AG08396 (cell line): ENCODE measurements at regions not wholly inside any gene's neighbourhood (a gene's known extent, or its start where the extent isn't known, plus 50 kb on each side); places are given as distances from the start of the nearest gene placed in this dataset.

Experiments used
- DNase-seq: peaks from one replicate; pipeline ENCODE4 v3.0.0; 2012; ENCODE audit warnings: low spot score, mixed read lengths

DNA sequence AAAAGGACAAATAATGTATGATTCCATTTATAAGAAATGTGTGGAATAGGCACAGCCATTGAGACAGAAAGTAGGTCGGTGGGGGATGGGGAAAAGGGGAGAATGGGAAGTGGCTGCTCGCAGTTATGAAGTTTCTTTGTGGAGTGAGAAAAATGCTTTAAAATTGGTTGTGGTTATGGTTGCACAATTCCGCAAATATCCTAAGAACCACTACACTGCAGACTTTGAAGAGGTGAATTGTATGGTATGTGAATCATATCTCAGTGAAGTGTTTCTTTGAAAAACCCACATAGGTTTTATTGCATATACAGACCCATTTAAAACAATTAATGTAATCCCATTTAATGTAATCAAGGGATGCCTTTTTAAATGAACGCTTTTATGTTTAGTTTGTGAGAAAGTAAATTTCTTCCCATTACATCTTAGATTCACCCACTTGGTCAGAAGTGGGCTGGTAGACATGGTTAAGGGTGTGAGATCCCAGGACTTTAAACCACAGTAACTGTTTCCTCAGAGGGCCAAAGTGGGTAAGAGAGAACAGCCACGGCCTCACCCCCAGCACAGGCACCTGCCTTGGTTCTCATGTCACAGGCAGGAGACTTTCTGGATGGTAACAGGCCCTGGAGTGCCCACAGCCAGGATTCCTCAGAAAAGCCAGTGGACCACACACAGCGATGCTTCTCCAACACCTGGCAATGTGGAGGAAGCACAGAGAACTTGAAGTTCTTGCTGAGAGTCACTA lies 119.3 kb upstream of the GJB6 start:
- no peak for DNase-seq

- no peak for DNase-seq
Measured at GRCh38 chr13:20350819-20351218, 118.7 kb upstream of the GJB6 start.

DNA sequence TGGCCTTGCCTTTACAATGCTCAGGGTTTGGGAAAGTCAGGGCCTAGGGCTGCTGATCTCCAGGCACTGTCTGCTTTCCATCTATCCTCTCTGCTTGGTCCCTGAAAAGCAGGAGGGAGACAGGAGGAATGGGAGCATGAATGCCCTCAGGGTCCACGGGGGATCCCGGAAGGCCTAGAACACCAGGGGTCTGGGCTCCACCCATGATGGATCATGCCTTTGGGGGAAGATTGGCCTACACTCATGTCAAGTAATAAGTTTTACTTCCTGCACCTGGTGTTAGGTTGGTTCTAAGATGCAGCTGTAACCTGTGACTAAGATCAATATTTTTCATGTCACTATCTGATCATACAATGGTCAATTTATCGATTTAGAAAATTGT lies 118.3 kb upstream of the GJB6 start:
- DNase-seq = no peak

GRCh38 chr13:20349564-20350381 lies 117.7 kb upstream of the GJB6 start:
- no peak for DNase-seq

DNA sequence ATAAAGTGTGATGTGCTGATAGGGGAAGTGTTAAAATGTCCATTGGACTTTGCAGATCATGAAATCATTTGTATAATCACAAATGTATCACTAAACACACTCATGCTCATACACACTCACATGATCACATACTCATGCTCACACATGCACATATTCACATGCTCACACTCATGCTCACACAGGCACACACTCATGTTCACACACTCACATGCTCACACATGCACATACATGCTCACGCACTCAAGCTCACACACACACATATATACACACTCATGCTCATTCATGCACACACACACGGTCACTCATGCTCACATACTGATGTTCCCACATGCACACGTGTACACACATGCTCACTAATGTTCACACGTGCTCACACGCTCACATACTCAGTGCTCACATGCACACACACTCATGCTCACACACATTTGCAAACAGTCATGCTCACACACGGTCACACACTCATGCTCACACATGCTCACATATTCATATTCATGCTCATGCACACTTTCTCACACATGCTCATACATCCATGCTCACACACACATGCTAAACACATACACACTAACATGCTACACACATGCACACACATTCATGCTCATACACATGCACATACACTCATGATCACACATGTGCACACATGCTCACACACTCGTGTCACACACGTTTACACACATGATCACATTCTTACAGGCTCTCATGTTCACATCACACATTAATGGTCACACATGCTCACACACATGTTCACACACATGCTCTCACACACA lies 116.7 kb upstream of the GJB6 start:
- DNase-seq = no peak

GRCh38 chr13:20348018-20348417 lies 115.9 kb upstream of the GJB6 start:
- no peak for DNase-seq

GRCh38 chr13:20344836-20345490 lies 112.8 kb upstream of the GJB6 start:
- no peak for DNase-seq

DNA sequence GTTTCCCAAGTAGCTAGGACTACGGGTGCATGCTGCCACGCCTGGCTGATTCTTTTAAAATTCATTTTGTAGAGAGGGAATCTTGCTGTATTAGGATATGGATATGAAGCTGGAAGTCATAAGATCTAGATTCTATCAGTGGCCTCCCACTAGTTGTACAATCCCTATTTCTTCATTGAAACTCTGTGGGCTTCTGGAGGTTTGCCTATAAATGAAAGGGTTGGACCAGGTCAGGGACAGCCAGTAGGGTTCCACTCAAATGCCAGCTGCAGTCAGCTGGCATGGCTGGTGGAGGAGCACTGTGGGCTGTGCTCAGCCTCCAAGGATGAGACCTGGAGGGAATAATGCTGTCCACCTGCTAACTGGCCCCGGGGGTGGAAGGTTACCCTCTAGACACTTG lies 110.2 kb upstream of the GJB6 start:
- DNase-seq = no peak

DNA sequence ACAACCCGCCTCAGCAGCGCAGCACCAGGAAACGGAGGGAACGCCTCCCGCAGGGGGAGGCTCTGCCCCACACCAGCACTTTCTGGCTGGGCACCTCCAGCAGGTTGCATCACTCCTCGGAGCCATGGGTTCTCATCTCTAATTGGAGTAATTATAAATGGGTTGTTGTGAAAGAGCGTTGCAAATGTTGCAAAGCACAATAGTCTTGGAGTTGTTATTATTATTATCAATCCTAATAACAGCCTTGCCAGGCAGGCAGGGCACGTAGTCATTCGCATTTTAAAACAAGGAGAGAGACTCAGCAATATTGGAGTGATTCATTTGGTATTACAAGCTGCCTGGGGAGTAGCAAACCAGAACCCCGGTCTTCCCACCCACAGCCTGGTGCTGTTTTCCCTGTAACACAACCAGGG lies 108.6 kb upstream of the GJB6 start:
- no peak for DNase-seq

DNA sequence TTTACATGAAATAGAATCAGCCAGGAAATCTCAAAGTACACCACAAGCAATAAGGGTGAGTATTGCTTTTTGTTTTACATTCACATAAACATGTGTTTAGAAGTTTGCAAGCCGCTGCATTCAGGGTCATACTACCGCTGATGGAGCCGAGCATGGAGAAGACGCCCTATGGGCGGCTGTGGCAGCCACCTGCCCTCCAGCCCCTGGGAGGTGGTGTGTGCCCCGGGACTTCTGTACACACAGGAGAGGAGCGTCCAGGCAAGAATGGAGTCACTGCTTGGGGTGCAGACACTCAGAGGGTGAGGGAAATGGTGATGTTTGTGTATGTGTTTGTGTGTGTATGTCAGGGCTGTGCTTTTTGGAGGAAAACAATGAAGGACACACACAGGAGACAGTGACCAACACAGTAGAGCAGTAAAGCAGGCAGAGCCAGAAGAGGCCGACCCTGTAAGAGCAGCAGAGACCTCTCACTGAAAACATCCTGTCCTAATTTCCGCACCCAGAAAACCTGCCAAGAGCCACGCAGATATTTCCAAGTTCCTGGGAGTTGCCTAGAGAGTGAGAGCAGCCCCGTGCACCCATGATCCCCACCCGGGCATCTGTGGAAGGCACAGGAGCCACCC lies 108.1 kb upstream of the GJB6 start:
- no peak for DNase-seq

- no peak for DNase-seq
Measured at GRCh38 chr13:20337884-20338551, 105.9 kb upstream of the GJB6 start.

GRCh38 chr13:20336761-20337160 lies 104.6 kb upstream of the GJB6 start:
- DNase-seq = no peak

GRCh38 chr13:20334309-20334708 lies 102.2 kb upstream of the GJB6 start:
- no peak for DNase-seq

GRCh38 chr13:20332361-20333096 lies 100.4 kb upstream of the GJB6 start:
- no peak for DNase-seq

DNA sequence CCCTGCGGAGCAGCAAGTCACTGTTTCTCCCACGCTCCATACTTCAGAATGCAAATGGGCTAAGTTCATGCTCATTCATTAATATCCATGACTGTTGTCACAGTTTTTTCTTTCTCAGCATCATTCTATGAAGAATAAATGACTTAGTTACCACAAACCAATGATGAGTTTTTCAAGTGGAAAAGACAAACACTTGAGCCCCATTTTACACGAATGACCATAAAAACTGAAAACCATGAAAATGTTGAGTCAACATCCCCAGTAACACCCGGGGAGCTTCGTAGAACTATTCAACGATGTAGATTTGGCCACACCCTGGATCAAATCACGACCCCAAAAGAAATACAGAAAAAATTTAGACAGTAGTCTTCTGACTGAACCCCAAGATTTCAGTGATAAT lies 99.8 kb upstream of the GJB6 start:
- no peak for DNase-seq

DNA sequence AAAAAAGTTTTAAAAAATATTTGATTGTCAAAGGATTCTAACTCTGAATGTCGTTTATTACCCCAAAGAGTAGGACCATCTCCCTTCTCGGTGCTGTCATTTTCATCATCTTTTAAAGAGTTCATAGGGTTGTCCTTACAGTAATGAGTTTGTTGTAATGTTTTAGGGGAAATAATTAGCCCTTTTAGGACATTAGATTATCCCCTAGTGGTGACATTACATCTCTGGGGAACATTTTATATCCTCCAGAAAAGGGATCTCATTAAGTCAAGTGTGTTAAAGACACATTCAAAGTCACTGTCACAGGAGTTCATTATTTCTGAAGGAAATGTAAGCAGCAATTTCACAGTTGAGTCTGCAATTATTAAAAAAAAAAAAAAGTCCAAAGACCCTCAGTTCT lies 99.3 kb upstream of the GJB6 start:
- no peak for DNase-seq

DNA sequence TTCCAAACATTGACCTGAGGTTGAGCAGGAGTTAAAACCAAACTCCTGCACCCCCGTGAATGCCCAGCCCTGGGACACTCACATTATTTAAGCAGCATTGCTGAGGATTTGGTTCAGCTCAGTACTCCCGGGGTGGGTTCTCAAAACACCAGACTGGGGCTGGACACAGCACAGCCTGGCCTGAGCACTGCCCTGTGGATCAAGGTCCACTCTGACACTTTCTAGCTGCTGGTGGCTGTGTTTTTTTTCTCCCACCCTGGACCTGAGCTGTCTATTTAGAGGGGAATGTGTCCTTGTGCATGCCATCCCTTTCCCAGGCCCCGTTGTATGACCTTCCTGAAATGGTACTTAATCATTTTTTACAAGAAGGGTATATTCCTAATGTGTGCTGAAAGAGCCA lies 94.7 kb upstream of the GJB6 start:
- DNase-seq = no peak

DNA sequence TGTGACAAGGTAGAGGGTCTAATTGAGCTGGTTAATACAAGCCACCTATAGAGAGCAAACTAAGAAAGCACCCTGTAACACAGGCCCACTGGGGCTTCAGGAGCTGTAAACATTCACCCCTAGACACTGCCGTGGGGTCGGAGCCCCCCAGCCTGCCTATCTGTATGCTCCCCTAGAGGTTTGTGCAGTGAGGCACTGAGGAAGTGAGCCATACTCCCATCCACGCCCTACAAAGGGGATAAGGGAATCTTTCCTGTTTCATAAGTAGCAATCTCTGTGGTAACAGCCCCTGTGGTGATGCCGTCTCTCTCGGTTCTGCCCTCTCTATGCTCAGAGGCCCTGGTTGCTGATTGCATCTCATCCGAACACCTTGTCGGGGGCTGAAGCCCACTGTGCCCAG lies 94.2 kb upstream of the GJB6 start:
- DNase-seq = no peak

GRCh38 chr13:20320885-20321284 lies 88.8 kb upstream of the GJB6 start:
- DNase-seq = no peak

- no peak for DNase-seq
Measured at GRCh38 chr13:20313896-20314295, 81.8 kb upstream of the GJB6 start.

GRCh38 chr13:20312292-20312691 lies 80.2 kb upstream of the GJB6 start:
- no peak for DNase-seq
